ENCODE measurements at regions not wholly inside any gene's neighbourhood (a gene's known extent, or its start where the extent isn't known, plus 50 kb on each side); places are given as distances from the start of the nearest gene placed in this dataset.
"Not testable (repeated sequence)": the region's sequence is repeated elsewhere in the genome, so short reads cannot be mapped to it uniquely, and the experiment has no call there.

DNA sequence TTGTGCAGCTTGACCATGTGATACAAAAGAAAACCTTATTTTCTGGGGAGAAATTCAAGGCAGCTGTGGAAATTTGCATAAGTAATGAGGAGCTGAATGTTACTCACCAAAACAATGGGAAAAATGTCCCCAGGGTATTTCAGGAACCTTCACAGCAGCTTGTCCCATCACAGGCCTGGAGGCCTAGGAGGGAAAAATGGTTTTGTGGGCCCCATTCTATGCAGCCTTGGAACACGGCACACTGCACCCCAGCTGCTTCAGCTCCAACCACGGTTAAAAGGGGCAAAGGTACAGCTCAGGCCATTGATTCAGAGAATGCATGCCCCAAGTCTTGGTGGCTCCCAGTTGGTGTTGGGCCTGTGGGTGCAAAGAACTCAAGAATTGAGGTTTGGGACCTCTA lies 216.1 kb downstream of the MAGEE1 start:
- no peaks in the 10 kb centered on the region for H3K27me3 ChIP-seq (ENCODE audit: control insufficient read depth in 1 of 2, insufficient read depth in 2 of 2, low read length in 2 of 2)
- TF ChIP-seq ZNF44 (CRISPR knock-in tag; IDR thresholded peaks at IDR 0.05) (no peak), ZNF333 (CRISPR knock-in tag; IDR thresholded peaks at IDR 0.05; ENCODE audit: borderline replicate concordance) (no peak), HDAC1 (CRISPR knock-in tag; IDR thresholded peaks at IDR 0.05) (no peak), FOSL1 (CRISPR knock-in tag; IDR thresholded peaks at IDR 0.05; ENCODE audit: borderline replicate concordance) (no peak), PPARG (CRISPR knock-in tag; conservative IDR thresholded peaks at IDR 0.05) (no peak), TBP (CRISPR knock-in tag; IDR thresholded peaks at IDR 0.05) (no peak), CBFB (CRISPR knock-in tag; IDR thresholded peaks at IDR 0.05) (no peak), ZNF343 (CRISPR knock-in tag; IDR thresholded peaks at IDR 0.05) (no peak)
- TF ChIP-seq, protein P1, sequence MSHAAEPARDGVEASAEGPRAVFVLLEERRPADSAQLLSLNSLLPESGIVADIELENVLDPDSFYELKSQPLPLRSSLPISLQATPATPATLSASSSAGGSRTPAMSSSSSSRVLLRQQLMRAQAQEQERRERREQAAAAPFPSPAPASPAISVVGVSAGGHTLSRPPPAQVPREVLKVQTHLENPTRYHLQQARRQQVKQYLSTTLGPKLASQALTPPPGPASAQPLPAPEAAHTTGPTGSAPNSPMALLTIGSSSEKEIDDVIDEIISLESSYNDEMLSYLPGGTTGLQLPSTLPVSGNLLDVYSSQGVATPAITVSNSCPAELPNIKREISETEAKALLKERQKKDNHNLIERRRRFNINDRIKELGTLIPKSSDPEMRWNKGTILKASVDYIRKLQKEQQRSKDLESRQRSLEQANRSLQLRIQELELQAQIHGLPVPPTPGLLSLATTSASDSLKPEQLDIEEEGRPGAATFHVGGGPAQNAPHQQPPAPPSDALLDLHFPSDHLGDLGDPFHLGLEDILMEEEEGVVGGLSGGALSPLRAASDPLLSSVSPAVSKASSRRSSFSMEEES (CRISPR knock-in tag; IDR thresholded peaks at IDR 0.05) = no peak
- no CpG with 5 or more reads among the region's 2 CpGs for WGBS (ENCODE audit: low lambda C conversion rate)
- POLR2A ChIA-PET = no interaction called here
- peaks cover 13% of the 10 kb centered on the region for H3K9me3 ChIP-seq (ENCODE audit: low read length)
- H3K27ac ChIP-seq (ENCODE audit: extremely low read length, insufficient read depth, low read length) = no peak overlapping the region
- no peak overlapping the region for H3K9ac ChIP-seq (ENCODE audit: insufficient read depth, low read depth, low read length)
- H3K4me1 ChIP-seq (ENCODE audit: insufficient read depth, low read length) = no peaks in the 10 kb centered on the region
- BruUV-seq (replicated peaks) = no TSS peak
- no peak overlapping the region for H3K4me2 ChIP-seq (ENCODE audit: low read depth, low read length)
- H2AFZ ChIP-seq (ENCODE audit: low read length) = no peak overlapping the region
- in situ Hi-C loops (cut with HindIII; ENCODE audit: extremely low pct_ligation_motif_present, low pct_unique_long_range_greater_than_20kb) (no loop called here), intact Hi-C loops (cut with micrococcal nuclease; ENCODE audit: unreplicated experiment) (no loop called here)
- no peaks in the 10 kb centered on the region for H4K20me1 ChIP-seq (ENCODE audit: insufficient read depth, low read length)
- CTCF ChIA-PET (ENCODE audit: low intra/inter-chr PET ratio, low total read pairs) = no interaction called here
- ATAC-seq (no peak), DNase-seq (ENCODE audit: low spot score) (no peak), FAIRE-seq (no peak)
- no peaks in the 10 kb centered on the region for H3K79me2 ChIP-seq (ENCODE audit: insufficient read depth, low read length)
- H3K36me3 ChIP-seq (replicated peaks in 1 of 2; ENCODE audit: control insufficient read depth in 1 of 2, insufficient read depth in 2 of 2, low read length in 2 of 2) = no peaks in the 10 kb centered on the region
- no peak overlapping the region for H3K4me3 ChIP-seq (replicated peaks in 1 of 3; ENCODE audit: insufficient read depth in 1 of 3, low read depth in 2 of 3, low read length in 3 of 3)

DNA sequence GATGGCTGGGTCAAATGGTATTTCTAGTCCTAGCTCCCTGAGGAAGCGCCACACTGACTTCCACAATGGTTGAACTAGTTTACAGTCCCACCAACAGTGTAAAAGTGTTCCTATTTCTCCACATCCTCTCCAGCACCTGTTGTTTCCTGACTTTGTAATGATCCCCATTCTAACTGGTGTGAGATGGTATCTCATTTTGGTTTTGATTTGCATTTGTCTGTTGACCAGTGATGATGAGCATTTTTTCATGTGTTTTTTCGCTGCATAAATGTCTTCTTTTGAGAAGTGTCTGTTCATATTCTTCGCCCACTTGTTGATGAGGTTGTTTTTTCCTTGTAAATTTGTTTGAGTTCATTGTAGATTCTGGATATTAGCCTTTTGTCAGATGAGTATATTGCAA lies 223.9 kb downstream of the MAGEE1 start:
- H3K9me3 ChIP-seq (ENCODE audit: low read length); in situ Hi-C loops (cut with HindIII; ENCODE audit: extremely low pct_ligation_motif_present, low pct_unique_long_range_greater_than_20kb); POLR2A ChIA-PET; H3K4me2 ChIP-seq (ENCODE audit: low read depth, low read length); H3K36me3 ChIP-seq (replicated peaks in 1 of 2; ENCODE audit: control insufficient read depth in 1 of 2, insufficient read depth in 2 of 2, low read length in 2 of 2); intact Hi-C loops (cut with micrococcal nuclease; ENCODE audit: unreplicated experiment); FAIRE-seq; H3K9ac ChIP-seq (ENCODE audit: insufficient read depth, low read depth, low read length); DNase-seq (ENCODE audit: low spot score); BruUV-seq (replicated peaks); CTCF ChIA-PET (ENCODE audit: low intra/inter-chr PET ratio, low total read pairs); H2AFZ ChIP-seq (ENCODE audit: low read length); H3K4me1 ChIP-seq (ENCODE audit: insufficient read depth, low read length); H4K20me1 ChIP-seq (ENCODE audit: insufficient read depth, low read length); ATAC-seq; H3K27ac ChIP-seq (ENCODE audit: extremely low read length, insufficient read depth, low read length); H3K27me3 ChIP-seq (ENCODE audit: control insufficient read depth in 1 of 2, insufficient read depth in 2 of 2, low read length in 2 of 2); H3K79me2 ChIP-seq (ENCODE audit: insufficient read depth, low read length); H3K4me3 ChIP-seq (replicated peaks in 1 of 3; ENCODE audit: insufficient read depth in 1 of 3, low read depth in 2 of 3, low read length in 3 of 3): not testable (repeated sequence)
- 3% methylated on average over 2 of the region's 3 CpGs for WGBS (ENCODE audit: low lambda C conversion rate)

All from HepG2 (cell line).